GM23338 (cell line): ENCODE measurements at regions not wholly inside any gene's neighbourhood (a gene's known extent, or its start where the extent isn't known, plus 50 kb on each side); places are given as distances from the start of the nearest gene placed in this dataset.

ENCODE experiments used
- ATAC-seq: fragments of 200-7000 bp; cut with Tn5 transposase; 3 replicates; pipeline ENCODE4 v1.9.1; 2020
- DNase-seq: peaks from one replicate; pipeline ENCODE4 v3.0.0-alpha.2; 2015; ENCODE audit warnings: low spot score
- H2AFZ ChIP-seq: fragments of 200-600 bp; sonication (generic); 2 replicates; pipeline ENCODE4 v1.8.0; 2016; ENCODE audit warnings: antibody characterized with exemption, mild to moderate bottlenecking, moderate library complexity
- H3F3A ChIP-seq: fragments of 200-600 bp; sonication (generic); replicated peaks from 2 replicates; pipeline ENCODE4 v1.8.0; 2017; ENCODE audit warnings: antibody characterized with exemption, mixed run types, low read depth
- H3K27ac ChIP-seq: fragments of 200-600 bp; sonication (generic); 2 replicates; pipeline ENCODE4 v1.6.1; 2016; ENCODE audit warnings: low read depth
- H3K27me3 ChIP-seq: fragments of 200-600 bp; sonication (generic); 2 replicates; pipeline ENCODE4 v1.8.0; 2016; ENCODE audit warnings: mild to moderate bottlenecking, mixed run types, moderate library complexity; ENCODE audit not compliant: insufficient read depth
- H3K36me3 ChIP-seq: fragments of 200-600 bp; sonication (generic); 2 replicates; pipeline ENCODE4 v1.8.0; 2016; ENCODE audit warnings: mild to moderate bottlenecking; ENCODE audit not compliant: insufficient read depth
- H3K4me1 ChIP-seq: fragments of 200-600 bp; sonication (generic); 2 replicates; pipeline ENCODE4 v1.8.0; 2016; ENCODE audit warnings: mild to moderate bottlenecking, moderate library complexity; ENCODE audit not compliant: insufficient read depth
- H3K4me2 ChIP-seq: fragments of 200-600 bp; sonication (generic); 2 replicates; pipeline ENCODE4 v1.7.1; 2017; ENCODE audit warnings: mixed run types
- H3K4me3 ChIP-seq: fragments of 200-600 bp; sonication (generic); 2 replicates; pipeline ENCODE4 v1.6.1; 2016; ENCODE audit warnings: mixed run types
- H3K79me2 ChIP-seq: fragments of 200-600 bp; sonication (generic); replicated peaks from 2 replicates; pipeline ENCODE4 v1.8.0; 2017; ENCODE audit warnings: mild to moderate bottlenecking; ENCODE audit not compliant: insufficient read depth
- H3K9me2 ChIP-seq: fragments of 200-600 bp; sonication (generic); 2 replicates; pipeline ENCODE4 v1.8.0; 2017; ENCODE audit not compliant: insufficient read depth
- H4K20me1 ChIP-seq: fragments of 200-600 bp; sonication (generic); replicated peaks from 2 replicates; pipeline ENCODE4 v1.8.0; 2017; ENCODE audit warnings: mild to moderate bottlenecking; ENCODE audit not compliant: insufficient read depth
- H3K27ac Mint-ChIP-seq: 2 replicates; pipeline ENCODE4 v1.8.0; 2020; ENCODE audit warnings: inconsistent platforms, mild to moderate bottlenecking, moderate library complexity, mixed read lengths
- H3K27me3 Mint-ChIP-seq: 3 replicates; pipeline ENCODE4 v1.8.0; 2022; ENCODE audit warnings: low read depth, mild to moderate bottlenecking, moderate library complexity, mixed read lengths, inconsistent platforms; ENCODE audit not compliant: insufficient read depth, poor library complexity
- H3K36me3 Mint-ChIP-seq: 3 replicates; pipeline ENCODE4 v1.8.0; 2021; ENCODE audit warnings: low read depth, mild to moderate bottlenecking, inconsistent platforms, moderate library complexity, mixed read lengths
- H3K4me1 Mint-ChIP-seq: 3 replicates; pipeline ENCODE4 v1.8.0; 2020; ENCODE audit warnings: mild to moderate bottlenecking, inconsistent platforms, mixed read lengths
- H3K4me3 Mint-ChIP-seq: 3 replicates; pipeline ENCODE4 v1.8.0; 2021; ENCODE audit warnings: moderate library complexity, mild to moderate bottlenecking, inconsistent platforms, mixed read lengths
- H3K9me3 Mint-ChIP-seq: 3 replicates; pipeline ENCODE4 v1.8.0; 2020; ENCODE audit warnings: moderate library complexity, mild to moderate bottlenecking, inconsistent platforms, mixed read lengths
- CREB1 ChIP-seq: fragments of 250-450 bp; sonication (Bioruptor Pico); IDR thresholded peaks from 2 replicates; pipeline ENCODE4 v1.5.0; 2020; ENCODE audit warnings: low read depth, mild to moderate bottlenecking, moderate library complexity
- CTCF ChIP-seq, 2 experiments: fragments of 200-600 bp in 1 of 2; sonication (generic) in 1 of 2; conservative IDR thresholded peaks; 2 replicates each; pipeline versions ENCODE4 v1.5.1 to v1.6.1; 2016 to 2017; ENCODE audit warnings: antibody characterized with exemption in 2 of 2, low read depth in 2 of 2, mild to moderate bottlenecking in 2 of 2, moderate library complexity in 1 of 2
- ETS1 ChIP-seq: IDR thresholded peaks from 2 replicates; pipeline ENCODE4 v1.6.1; 2016; ENCODE audit warnings: antibody characterized with exemption
- EZH2phosphoT487 ChIP-seq: fragments of 200-600 bp; sonication (generic); IDR thresholded peaks from one replicate; pipeline ENCODE4 v1.8.1; 2018; ENCODE audit warnings: antibody characterized with exemption; ENCODE audit not compliant: unreplicated experiment
- NANOG ChIP-seq: IDR thresholded peaks from 2 replicates; pipeline ENCODE4 v1.6.1; 2016; ENCODE audit warnings: antibody characterized with exemption, borderline replicate concordance
- POLR2AphosphoS5 ChIP-seq: IDR thresholded peaks from 2 replicates; pipeline ENCODE4 v1.6.1; 2016; ENCODE audit warnings: antibody characterized with exemption, low read depth
- ZNF114 ChIP-seq: fragments of 250-450 bp; sonication (Bioruptor Pico); IDR thresholded peaks from 2 replicates; pipeline ENCODE4 v1.5.0; 2020; ENCODE audit warnings: mild to moderate bottlenecking, moderate library complexity
- TF ChIP-seq, protein P1 (sequence below): IDR thresholded peaks from one replicate; pipeline ENCODE4 v1.6.1; 2018; ENCODE audit warnings: antibody characterized with exemption; ENCODE audit not compliant: unreplicated experiment

- no peak for TF ChIP-seq POLR2AphosphoS5
- TF ChIP-seq NANOG, result no peak
- TF ChIP-seq, protein P1, sequence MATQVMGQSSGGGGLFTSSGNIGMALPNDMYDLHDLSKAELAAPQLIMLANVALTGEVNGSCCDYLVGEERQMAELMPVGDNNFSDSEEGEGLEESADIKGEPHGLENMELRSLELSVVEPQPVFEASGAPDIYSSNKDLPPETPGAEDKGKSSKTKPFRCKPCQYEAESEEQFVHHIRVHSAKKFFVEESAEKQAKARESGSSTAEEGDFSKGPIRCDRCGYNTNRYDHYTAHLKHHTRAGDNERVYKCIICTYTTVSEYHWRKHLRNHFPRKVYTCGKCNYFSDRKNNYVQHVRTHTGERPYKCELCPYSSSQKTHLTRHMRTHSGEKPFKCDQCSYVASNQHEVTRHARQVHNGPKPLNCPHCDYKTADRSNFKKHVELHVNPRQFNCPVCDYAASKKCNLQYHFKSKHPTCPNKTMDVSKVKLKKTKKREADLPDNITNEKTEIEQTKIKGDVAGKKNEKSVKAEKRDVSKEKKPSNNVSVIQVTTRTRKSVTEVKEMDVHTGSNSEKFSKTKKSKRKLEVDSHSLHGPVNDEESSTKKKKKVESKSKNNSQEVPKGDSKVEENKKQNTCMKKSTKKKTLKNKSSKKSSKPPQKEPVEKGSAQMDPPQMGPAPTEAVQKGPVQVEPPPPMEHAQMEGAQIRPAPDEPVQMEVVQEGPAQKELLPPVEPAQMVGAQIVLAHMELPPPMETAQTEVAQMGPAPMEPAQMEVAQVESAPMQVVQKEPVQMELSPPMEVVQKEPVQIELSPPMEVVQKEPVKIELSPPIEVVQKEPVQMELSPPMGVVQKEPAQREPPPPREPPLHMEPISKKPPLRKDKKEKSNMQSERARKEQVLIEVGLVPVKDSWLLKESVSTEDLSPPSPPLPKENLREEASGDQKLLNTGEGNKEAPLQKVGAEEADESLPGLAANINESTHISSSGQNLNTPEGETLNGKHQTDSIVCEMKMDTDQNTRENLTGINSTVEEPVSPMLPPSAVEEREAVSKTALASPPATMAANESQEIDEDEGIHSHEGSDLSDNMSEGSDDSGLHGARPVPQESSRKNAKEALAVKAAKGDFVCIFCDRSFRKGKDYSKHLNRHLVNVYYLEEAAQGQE, result no peak
- TF ChIP-seq CREB1 (CRISPR knock-in tag), result no peak
- TF ChIP-seq ZNF114, result no peak
- no peak for TF ChIP-seq ETS1
- TF ChIP-seq EZH2phosphoT487, result no peak
These were observed 74.0 kb upstream of the PODXL start (continued) for GRCh38 chr7:131630427-131630826.

DNA sequence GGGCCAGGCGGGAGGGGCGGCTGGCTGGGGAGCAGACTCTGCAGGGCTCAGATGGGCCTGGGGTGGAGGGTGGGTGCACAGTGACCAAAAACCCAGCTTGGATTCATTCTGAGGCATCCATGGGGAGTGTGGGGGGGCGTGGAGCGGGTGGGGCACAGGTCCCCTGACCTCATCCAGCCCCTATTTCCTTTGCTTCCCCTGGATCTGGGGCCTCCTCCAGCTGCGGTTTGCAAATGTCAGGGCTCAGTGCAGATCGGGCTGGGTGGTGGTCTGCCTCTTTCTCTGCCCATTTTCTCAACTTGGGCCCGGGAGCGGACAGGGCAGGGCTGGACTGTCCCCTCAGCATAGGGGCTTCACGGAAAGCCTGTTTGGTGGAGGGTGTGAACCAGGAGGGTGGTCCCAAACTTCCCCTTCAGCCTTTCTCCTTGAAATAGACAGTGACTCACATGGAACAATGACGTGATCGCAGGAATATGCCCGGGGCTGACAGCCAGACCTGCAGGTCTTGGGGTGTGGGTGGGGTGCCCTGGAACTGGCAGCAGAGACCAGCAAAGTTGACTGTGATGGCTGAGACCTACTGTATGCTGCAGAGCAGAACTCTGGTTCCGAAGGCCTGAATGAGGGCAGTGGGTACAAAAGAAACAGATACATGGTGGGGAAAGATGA is 72.9 kb upstream of the PODXL start:
- no peak for ATAC-seq
- H3F3A ChIP-seq, result peaks cover 5% of the 10 kb centered on the region; the same call in 1 of the 2 replicates
- H3K27me3 ChIP-seq, result no peaks in the 10 kb centered on the region
- H3K27ac ChIP-seq, result no peak overlapping the region
- H3K36me3 ChIP-seq, result no peaks in the 10 kb centered on the region
- no peak for DNase-seq
- no peaks in the 10 kb centered on the region for H3K9me2 ChIP-seq
- Mint-ChIP-seq H3K4me3 (no peak overlapping the region), H3K27me3 (peaks cover 19% of the 10 kb centered on the region), H3K27ac (no peak overlapping the region), H3K4me1 (peaks cover 44% of the 10 kb centered on the region), H3K36me3 (no peaks in the 10 kb centered on the region; the same call in 2 of the 3 replicates), H3K9me3 (no peaks in the 10 kb centered on the region; the same call in 2 of the 3 replicates)
- H3K4me2 ChIP-seq, result no peak overlapping the region
- H3K4me3 ChIP-seq, result no peak overlapping the region
- peaks cover 26% of the 10 kb centered on the region for H3K4me1 ChIP-seq
- H3K79me2 ChIP-seq, result no peaks in the 10 kb centered on the region
- no peaks in the 10 kb centered on the region for H4K20me1 ChIP-seq
- H2AFZ ChIP-seq, result peak overlapping the region; percentile 85; the same call in 1 of the 2 replicates
- TF ChIP-seq CREB1 (CRISPR knock-in tag) (no peak), CTCF (conservative IDR thresholded peaks at IDR 0.05; ENCODE audit: low read depth in 2 of 2) (no peak), POLR2AphosphoS5 (no peak)
- TF ChIP-seq, protein P1, result no peak
